MM.1S (cell line): ENCODE measurements at regions not wholly inside any gene's neighbourhood (a gene's known extent, or its start where the extent isn't known, plus 50 kb on each side); places are given as distances from the start of the nearest gene placed in this dataset.

Source experiments
- DNase-seq: peaks from one replicate; pipeline ENCODE4 v3.0.0-alpha.2; 2015
- H2AFZ ChIP-seq: fragments of 300-600 bp; sonication (generic); 2 replicates; pipeline ENCODE4 v1.6.0; 2016; ENCODE audit warnings: antibody characterized with exemption, low read length
- H3F3A ChIP-seq: fragments of 300-600 bp; sonication (generic); 2 replicates; pipeline ENCODE4 v1.6.1; 2016; ENCODE audit warnings: mild to moderate bottlenecking, antibody characterized with exemption, low read length, moderate library complexity, mixed read lengths; ENCODE audit not compliant: insufficient read depth
- H3K27ac ChIP-seq: fragments of 300-600 bp; sonication (generic); 2 replicates; pipeline ENCODE4 v1.5.1; 2016; ENCODE audit warnings: mild to moderate bottlenecking, low read length
- H3K27me3 ChIP-seq: fragments of 300-600 bp; sonication (generic); replicated peaks from 2 replicates; pipeline ENCODE4 v1.6.0; 2016; ENCODE audit warnings: low read length; ENCODE audit not compliant: insufficient read depth
- H3K36me3 ChIP-seq: fragments of 300-600 bp; sonication (generic); replicated peaks from 2 replicates; pipeline ENCODE4 v1.6.1; 2016; ENCODE audit warnings: mild to moderate bottlenecking, low read length, mixed read lengths; ENCODE audit not compliant: insufficient read depth
- H3K4me1 ChIP-seq: fragments of 300-600 bp; sonication (generic); 2 replicates; pipeline ENCODE4 v1.6.1; 2016; ENCODE audit warnings: low read length, mixed read lengths
- H3K4me2 ChIP-seq: fragments of 300-600 bp; sonication (generic); 2 replicates; pipeline ENCODE4 v1.6.0; 2016; ENCODE audit warnings: low read depth, low read length
- H3K4me3 ChIP-seq: fragments of 300-600 bp; sonication (generic); 2 replicates; pipeline ENCODE4 v1.5.1; 2016; ENCODE audit warnings: low read length, mixed read lengths
- H3K79me2 ChIP-seq: fragments of 300-600 bp; sonication (generic); 2 replicates; pipeline ENCODE4 v1.6.1; 2016; ENCODE audit warnings: mixed run types, low read length, mixed read lengths
- H3K9ac ChIP-seq: fragments of 300-600 bp; sonication (generic); 2 replicates; pipeline ENCODE4 v1.6.1; 2016; ENCODE audit warnings: low read length, mixed read lengths
- H3K9me2 ChIP-seq: fragments of 300-600 bp; sonication (generic); replicated peaks from 2 replicates; pipeline ENCODE4 v1.6.1; 2016; ENCODE audit warnings: mild to moderate bottlenecking, low read length, mixed read lengths; ENCODE audit not compliant: insufficient read depth
- H3K9me3 ChIP-seq: fragments of 300-600 bp; sonication (generic); replicated peaks from 2 replicates; pipeline ENCODE4 v1.6.1; 2016; ENCODE audit warnings: mild to moderate bottlenecking, low read length, mixed read lengths; ENCODE audit not compliant: insufficient read depth
- H4K20me1 ChIP-seq: fragments of 300-600 bp; sonication (generic); 2 replicates; pipeline ENCODE4 v1.6.1; 2016; ENCODE audit warnings: mild to moderate bottlenecking, low read length, moderate library complexity, mixed read lengths; ENCODE audit not compliant: insufficient read depth
- CTCF ChIP-seq: fragments of 300-600 bp; sonication (generic); IDR thresholded peaks from 2 replicates; pipeline ENCODE4 v1.5.1; 2016; ENCODE audit warnings: antibody characterized with exemption, low read length, mixed read lengths
- EZH2 ChIP-seq: fragments of 300-600 bp; sonication (generic); optimal IDR thresholded peaks from 2 replicates; pipeline ENCODE3; 2017; ENCODE audit warnings: low read depth, mild to moderate bottlenecking, antibody characterized with exemption, low read length, mixed read lengths
- EZH2phosphoT487 ChIP-seq: fragments of 300-600 bp; sonication (generic); IDR thresholded peaks from 2 replicates; pipeline ENCODE4 v1.6.1; 2018; ENCODE audit warnings: antibody characterized with exemption, low read length

DNA sequence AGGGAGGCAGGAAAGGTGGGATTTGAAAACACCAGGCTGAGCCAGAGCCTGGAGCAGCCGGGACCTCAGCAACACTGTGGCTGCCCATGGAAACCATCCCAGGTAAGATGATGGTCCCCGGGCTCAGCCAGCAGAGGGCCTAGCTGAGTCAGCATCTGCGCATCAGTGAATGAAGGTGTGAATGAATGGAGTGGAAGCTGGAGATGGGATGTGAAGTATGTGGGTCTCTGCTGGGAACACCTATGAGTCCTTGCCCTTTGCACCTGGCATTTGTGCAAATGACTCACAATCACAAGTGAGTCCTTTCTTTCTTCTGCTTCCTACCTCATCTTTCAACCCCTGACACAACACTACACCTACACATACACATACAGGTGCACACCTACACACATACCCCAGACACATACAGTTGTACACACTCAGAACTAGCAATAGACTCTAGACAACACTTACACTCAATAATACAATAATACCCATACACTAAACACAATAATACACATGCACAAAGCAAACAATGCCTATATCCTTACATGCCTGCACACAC lies 62.8 kb upstream of the PRDM11 start:
- Histone ChIP-seq H3K4me2 (no peak overlapping the region), H4K20me1 (no peaks in the 10 kb centered on the region), H3K27me3 (no peaks in the 10 kb centered on the region), H3K79me2 (no peaks in the 10 kb centered on the region), H2AFZ (0 out of 2 replicates have a peak overlapping the region, but pooled peaks have one; percentile 23), H3K9me2 (no peaks in the 10 kb centered on the region), H3K27ac (no peak overlapping the region), H3K9ac (no peak overlapping the region), H3K9me3 (no peaks in the 10 kb centered on the region), H3F3A (peaks cover 4% of the 10 kb centered on the region; the same call in 1 of the 2 replicates), H3K4me3 (no peak overlapping the region), H3K36me3 (no peaks in the 10 kb centered on the region), H3K4me1 (peaks cover 29% of the 10 kb centered on the region)
- no peak for TF ChIP-seq EZH2phosphoT487
- peak; percentile 37 for TF ChIP-seq CTCF
- DNase-seq = no peak

DNA sequence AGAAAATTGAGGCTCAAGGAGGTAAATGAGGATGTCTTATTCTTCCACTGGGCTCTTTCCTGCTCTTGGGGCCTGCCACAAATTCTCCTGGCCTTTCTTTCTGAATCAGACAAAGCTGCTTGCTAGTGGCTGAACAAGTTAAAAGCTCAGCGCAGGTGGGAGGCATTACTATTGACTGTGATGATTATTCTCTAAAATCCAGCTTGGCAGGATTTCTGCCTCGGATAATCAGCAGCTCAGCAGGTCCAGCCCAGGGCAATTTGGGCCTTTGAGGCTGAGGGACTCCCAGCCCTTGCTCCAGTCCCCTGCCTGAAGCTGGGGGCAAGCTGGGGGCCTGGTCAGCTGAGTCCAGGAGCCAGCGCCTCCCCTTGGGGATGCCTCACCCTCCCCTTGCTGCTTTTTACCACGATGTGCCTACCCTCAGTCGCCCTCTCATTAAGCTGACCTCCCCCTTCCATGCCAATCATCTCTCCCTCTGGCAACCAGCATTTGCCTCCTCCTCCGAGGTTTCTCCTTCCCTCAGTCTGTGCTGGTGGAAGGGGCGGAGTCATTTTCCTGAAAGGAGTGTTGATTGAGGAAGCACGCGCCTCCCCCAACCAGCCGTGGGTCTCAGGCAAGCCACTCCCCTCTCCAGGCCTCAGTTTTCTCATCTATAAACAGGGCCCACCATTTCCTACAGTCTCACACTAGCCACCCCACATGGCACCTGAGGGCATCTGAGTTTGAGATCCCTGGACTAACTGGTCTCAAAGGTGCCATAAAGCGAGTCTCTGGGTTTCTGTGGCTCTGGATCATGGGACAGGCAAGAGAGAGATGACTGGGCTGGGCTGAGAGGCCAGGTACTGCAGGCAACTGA lies 60.6 kb upstream of the PRDM11 start:
- Histone ChIP-seq H3K9me3 (no peaks in the 10 kb centered on the region), H3K9me2 (no peaks in the 10 kb centered on the region), H3F3A (no peaks in the 10 kb centered on the region), H4K20me1 (no peaks in the 10 kb centered on the region), H2AFZ (no peak overlapping the region), H3K27me3 (no peaks in the 10 kb centered on the region), H3K9ac (no peak overlapping the region), H3K4me1 (peaks cover 11% of the 10 kb centered on the region; the same call in 1 of the 2 replicates), H3K36me3 (no peaks in the 10 kb centered on the region), H3K4me2 (no peak overlapping the region), H3K27ac (no peak overlapping the region), H3K79me2 (no peaks in the 10 kb centered on the region), H3K4me3 (no peak overlapping the region)
- TF ChIP-seq CTCF = no peak
- TF ChIP-seq EZH2phosphoT487 = no peak
- no peak for TF ChIP-seq EZH2
- no peak for DNase-seq

GRCh38 chr11:45086526-45086925 lies 59.9 kb upstream of the PRDM11 start:
- Histone ChIP-seq H3K27ac (no peak overlapping the region), H2AFZ (no peak overlapping the region), H3K9me2 (no peaks in the 10 kb centered on the region), H3K27me3 (no peaks in the 10 kb centered on the region), H3K4me2 (no peak overlapping the region), H3K4me3 (no peak overlapping the region), H3K79me2 (no peaks in the 10 kb centered on the region), H3K36me3 (no peaks in the 10 kb centered on the region), H3F3A (no peaks in the 10 kb centered on the region), H3K9me3 (no peaks in the 10 kb centered on the region), H3K9ac (no peak overlapping the region), H4K20me1 (no peaks in the 10 kb centered on the region), H3K4me1 (peaks cover 10% of the 10 kb centered on the region; the same call in 1 of the 2 replicates)
- no peak for DNase-seq
- TF ChIP-seq EZH2phosphoT487 = no peak
- no peak for TF ChIP-seq EZH2
- TF ChIP-seq CTCF = no peak
